Activated CD8-positive, alpha-beta memory T cell treated with anti-CD3 and anti-CD28 coated beads, Interleukin-2, amount 50 U/mL, for 1 hour (primary cell): ENCODE measurements at regions not wholly inside any gene's neighbourhood (a gene's known extent, or its start where the extent isn't known, plus 50 kb on each side); places are given as distances from the start of the nearest gene placed in this dataset.
"Not testable (repeated sequence)": the region's sequence is repeated elsewhere in the genome, so short reads cannot be mapped to it uniquely, and the experiment has no call there.

Experiments
- DNase-seq: peaks from one replicate; pipeline ENCODE4 v3.0.0-alpha.2; 2020; ENCODE audit errors: extremely low read depth

- no peak for DNase-seq
Measured at GRCh38 chr17:77819497-77819896, 139.0 kb upstream of the TNRC6C start.

GRCh38 chr17:77821114-77821513, 137.4 kb upstream of the TNRC6C start:
- no peak for DNase-seq

- no peak for DNase-seq
Measured at GRCh38 chr17:77822302-77823030, 136.0 kb upstream of the TNRC6C start.

GRCh38 chr17:77824102-77824779, 134.3 kb upstream of the TNRC6C start:
- no peak for DNase-seq

- no peak for DNase-seq
Measured at GRCh38 chr17:77824780-77825280, 133.7 kb upstream of the TNRC6C start.

GRCh38 chr17:77825621-77826020, 132.9 kb upstream of the TNRC6C start:
- DNase-seq: no peak

GRCh38 chr17:77826132-77826873, 132.2 kb upstream of the TNRC6C start:
- DNase-seq: no peak

GRCh38 chr17:77827039-77827438, 131.5 kb upstream of the TNRC6C start:
- no peak for DNase-seq

GRCh38 chr17:77827511-77827910, 131.0 kb upstream of the TNRC6C start:
- DNase-seq: no peak

GRCh38 chr17:77828749-77829539, 129.6 kb upstream of the TNRC6C start:
- DNase-seq: no peak

- DNase-seq: no peak
Measured at GRCh38 chr17:77829843-77830799, 128.4 kb upstream of the TNRC6C start.

GRCh38 chr17:77830816-77831473, 127.6 kb upstream of the TNRC6C start:
- DNase-seq: no peak

GRCh38 chr17:77831474-77832179, 126.9 kb upstream of the TNRC6C start:
- DNase-seq: no peak

- no peak for DNase-seq
Measured at GRCh38 chr17:77832180-77832560, 126.3 kb upstream of the TNRC6C start.

- DNase-seq: no peak
Measured at GRCh38 chr17:77833769-77834168, 124.7 kb upstream of the TNRC6C start.

GRCh38 chr17:77834170-77835115, 124.1 kb upstream of the TNRC6C start:
- DNase-seq: no peak

GRCh38 chr17:77836557-77837041, 121.9 kb upstream of the TNRC6C start:
- DNase-seq: no peak

- not testable (repeated sequence) for DNase-seq
Measured at GRCh38 chr17:77837072-77837471, 121.4 kb upstream of the TNRC6C start.
